CD4-positive, alpha-beta T cell treated with Interleukin-12 subunit alpha and Interleukin-12 subunit beta, for 1 hour (primary cell): ENCODE measurements at regions not wholly inside any gene's neighbourhood (a gene's known extent, or its start where the extent isn't known, plus 50 kb on each side); places are given as distances from the start of the nearest gene placed in this dataset.
"Not testable (repeated sequence)": the region's sequence is repeated elsewhere in the genome, so short reads cannot be mapped to it uniquely, and the experiment has no call there.

ENCODE experiments used
- DNase-seq: peaks from one replicate; pipeline ENCODE4 v3.0.0-alpha.2; 2020

- DNase-seq = no peak
These were observed 426.4 kb downstream of the PCNX1 start for GRCh38 chr14:71333705-71334104.

DNA sequence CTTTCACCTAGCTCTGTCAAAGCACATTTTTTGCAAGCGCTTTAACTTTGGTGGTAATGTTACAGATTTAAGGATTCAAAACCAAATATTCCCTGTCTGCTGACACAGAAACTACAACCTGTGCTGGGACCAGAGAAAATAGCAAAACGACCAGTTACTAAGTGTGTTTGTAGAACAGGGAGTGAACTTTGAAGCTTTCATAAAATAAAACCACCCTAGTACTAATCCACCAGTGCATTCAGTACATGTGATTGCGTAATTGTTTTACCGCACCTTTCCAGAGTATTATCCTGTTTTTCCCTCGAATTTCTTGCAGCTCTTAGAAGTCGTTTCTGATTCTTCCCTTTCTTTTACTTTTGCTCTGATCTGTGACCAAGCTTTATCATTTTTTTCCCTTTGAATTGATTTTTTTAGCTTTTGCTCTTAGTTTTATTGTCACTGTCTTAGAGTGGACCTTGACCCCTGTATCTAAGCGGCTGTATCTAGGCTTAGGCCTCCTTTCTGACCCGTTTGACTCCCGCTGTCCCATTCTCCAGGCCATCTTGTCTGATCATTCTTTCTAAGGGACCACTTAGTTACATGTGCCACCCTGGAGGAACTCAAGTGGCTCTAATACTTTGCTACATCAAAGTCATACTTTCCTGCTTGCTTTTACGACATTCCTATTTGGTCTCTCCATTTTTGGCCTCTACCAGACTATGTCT lies 429.4 kb downstream of the PCNX1 start:
- DNase-seq = no peak

DNA sequence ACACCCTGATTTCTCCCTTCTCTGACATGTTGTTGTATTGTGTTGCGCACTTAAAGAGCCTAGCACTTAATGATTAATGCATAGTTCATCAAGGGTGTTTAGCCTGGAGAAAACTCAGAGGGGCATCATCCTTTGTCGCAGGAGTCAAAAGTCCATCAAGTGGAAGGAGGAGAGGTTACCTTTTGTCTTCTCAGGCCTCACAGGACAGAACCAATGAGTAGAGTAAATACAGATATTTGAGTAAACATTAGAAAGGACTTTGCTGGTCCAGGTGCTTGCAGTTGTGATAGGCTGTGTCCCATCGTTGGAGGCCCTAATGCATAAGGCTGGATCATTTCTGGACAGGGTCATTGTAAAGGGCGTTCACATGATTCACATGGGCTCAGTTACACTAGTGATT lies 430.9 kb downstream of the PCNX1 start:
- DNase-seq = no peak

DNA sequence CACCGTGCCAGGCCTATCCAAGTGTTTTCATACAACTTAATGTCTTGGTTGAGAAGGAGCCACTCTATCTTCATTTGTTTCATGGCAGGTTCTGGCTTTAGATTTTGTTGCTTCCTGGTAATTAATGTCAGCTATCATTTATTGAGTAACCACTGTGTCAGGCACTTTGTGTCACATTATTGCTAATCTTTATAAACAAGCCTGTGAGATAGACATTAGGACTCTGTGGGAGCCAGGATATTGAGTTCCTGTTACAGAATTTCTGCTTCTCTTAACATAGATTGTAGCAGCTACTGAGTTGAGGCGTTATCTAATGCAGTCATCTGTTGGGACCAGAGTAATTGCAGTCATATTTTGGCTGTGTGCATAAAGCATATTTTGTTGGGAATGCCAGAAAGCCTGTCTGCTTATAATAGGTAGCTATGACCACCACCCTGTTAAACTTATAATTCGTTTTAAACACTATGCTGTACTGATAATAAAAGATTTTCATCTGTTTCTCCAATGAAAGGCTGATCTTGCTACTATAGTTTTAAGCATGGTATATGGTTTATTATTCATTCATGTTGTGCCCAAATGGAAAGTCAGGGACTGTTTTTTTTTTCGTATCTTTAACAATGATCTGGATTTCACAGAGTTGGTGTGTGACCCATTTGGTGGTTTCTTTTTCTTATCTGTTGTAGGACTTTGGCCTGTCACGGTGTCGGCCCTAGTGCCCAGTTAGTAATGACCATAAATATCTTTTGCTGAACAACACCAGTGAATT lies 432.6 kb downstream of the PCNX1 start:
- DNase-seq = no peak

DNA sequence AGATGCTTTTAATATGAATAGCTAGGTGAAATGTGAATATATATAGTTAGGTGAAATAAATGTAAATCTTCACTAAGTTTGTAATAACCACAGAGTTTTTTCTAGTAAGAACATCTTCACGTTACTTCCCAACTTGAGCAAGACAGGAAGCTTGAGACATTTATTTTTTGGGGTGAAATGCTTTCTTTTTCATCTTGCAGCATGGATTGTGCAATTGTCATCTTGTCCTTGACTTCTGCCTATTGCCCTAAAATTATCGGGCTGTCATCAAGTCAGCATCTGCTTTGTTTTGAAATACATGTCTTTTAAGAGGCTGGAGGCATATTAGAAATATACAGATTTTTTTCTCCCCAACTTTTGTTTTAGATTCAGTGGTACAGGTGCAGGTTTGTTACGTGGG lies 433.9 kb downstream of the PCNX1 start:
- no peak for DNase-seq

- DNase-seq = no peak
These were observed 436.5 kb downstream of the PCNX1 start for GRCh38 chr14:71343724-71344123.

DNA sequence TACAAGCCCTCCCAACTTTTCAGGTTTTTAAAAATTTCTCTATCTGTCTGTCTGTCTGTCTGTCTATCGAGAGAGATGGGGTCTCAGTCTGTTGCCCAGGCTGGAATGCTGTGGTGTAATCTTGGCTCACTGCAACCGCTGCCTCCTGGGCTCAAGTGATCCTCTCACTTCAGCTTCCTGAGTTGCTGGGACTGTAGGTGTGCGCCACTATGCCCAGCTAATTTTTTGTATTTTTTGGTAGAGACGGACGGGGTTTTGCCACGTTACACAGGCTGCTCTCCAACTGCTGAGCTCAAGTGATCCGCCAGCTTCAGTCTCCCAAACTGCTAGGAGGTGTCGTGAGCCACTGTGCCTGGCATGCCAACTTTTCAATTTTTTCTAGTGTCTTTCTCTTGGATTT lies 437.2 kb downstream of the PCNX1 start:
- DNase-seq = no peak

DNA sequence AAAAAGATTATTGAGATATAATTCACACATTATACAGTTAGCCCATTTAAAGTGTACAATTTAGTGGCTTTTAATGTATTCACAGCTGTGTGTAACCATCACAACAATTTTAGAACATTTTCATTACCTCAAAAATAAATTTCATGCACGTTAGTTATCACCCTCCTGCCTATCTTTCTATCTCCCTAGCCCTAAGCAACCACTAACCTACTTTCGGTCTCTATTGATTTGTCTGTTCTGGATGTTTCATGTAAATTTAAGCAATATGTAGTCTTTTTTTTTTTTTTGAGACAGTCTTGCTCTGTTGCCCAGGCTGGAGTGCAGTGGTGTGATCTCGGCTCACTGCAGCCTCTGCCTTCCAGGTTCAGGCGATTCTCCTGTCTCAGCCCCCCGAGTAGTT lies 439.4 kb downstream of the PCNX1 start:
- peak; percentile 18 for DNase-seq

GRCh38 chr14:71348394-71348793 lies 441.1 kb downstream of the PCNX1 start:
- no peak for DNase-seq

- DNase-seq = no peak
These were observed 441.6 kb downstream of the PCNX1 start for GRCh38 chr14:71348817-71349216.

DNA sequence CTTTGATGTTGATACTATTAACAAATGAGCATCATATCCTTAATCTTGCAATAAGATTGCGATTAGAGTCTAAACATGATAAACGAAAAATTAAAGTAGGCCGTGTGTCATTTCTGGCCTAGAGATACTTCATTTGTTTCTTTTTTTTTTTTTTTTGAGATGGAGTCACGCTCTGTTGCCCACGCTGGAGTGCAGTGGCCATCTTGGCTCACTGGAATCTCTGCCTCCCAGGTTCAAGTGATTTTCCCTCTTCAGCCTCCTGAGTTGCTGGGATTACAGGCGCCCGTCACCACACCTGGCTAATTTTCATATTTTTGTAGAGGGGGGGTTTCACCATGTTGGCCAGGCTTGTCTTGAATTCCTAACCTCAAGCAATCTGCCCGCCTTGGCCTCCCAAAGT lies 446.9 kb downstream of the PCNX1 start:
- no peak for DNase-seq

- no peak for DNase-seq
These were observed 447.5 kb downstream of the PCNX1 start for GRCh38 chr14:71354801-71355200.

GRCh38 chr14:71355324-71356201 lies 448.3 kb downstream of the PCNX1 start:
- no peak for DNase-seq

GRCh38 chr14:71358209-71358931 lies 451.1 kb downstream of the PCNX1 start:
- no peak for DNase-seq

- DNase-seq = not testable (repeated sequence)
These were observed 451.7 kb downstream of the PCNX1 start for GRCh38 chr14:71358932-71359421.

GRCh38 chr14:71359823-71360222 lies 452.6 kb downstream of the PCNX1 start:
- DNase-seq = no peak

GRCh38 chr14:71361336-71361735 lies 454.1 kb downstream of the PCNX1 start:
- DNase-seq = no peak

- DNase-seq = no peak
These were observed 454.6 kb downstream of the PCNX1 start for GRCh38 chr14:71361874-71362273.

DNA sequence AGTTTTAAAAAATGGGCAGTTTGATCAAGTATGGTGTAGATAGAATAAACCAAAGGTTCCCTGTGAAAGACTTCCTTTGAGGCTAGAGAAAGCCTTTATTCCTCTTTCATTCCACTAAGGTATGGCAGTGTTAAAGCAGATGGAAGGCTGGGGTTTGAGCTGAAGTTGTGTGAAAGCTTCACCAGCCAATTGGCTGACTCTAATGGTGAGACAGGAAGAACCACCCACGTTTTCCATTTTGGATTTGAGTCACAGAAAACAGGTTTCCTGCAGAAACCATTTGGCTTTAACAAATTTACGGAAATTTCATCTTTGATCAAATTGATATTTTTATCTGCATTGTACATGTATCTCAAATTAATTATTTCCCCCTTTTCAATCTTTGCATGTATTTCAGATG lies 455.0 kb downstream of the PCNX1 start:
- DNase-seq = no peak

- DNase-seq = no peak
These were observed 455.8 kb downstream of the PCNX1 start for GRCh38 chr14:71362920-71363584.

GRCh38 chr14:71363946-71364925 lies 457.0 kb downstream of the PCNX1 start:
- DNase-seq = no peak
